ENCODE measurements at regions not wholly inside any gene's neighbourhood (a gene's known extent, or its start where the extent isn't known, plus 50 kb on each side); places are given as distances from the start of the nearest gene placed in this dataset.

GRCh38 chr3:193132241-193132640 lies 108.8 kb upstream of the PLAAT1 start:
- TF ChIP-seq TCF12 (IDR thresholded peaks at IDR 0.05): no peak
- TF ChIP-seq CHD2 (IDR thresholded peaks at IDR 0.05; ENCODE audit: low read length, partially characterized antibody): no peak
- no peak for TF ChIP-seq SIN3A (IDR thresholded peaks at IDR 0.05; ENCODE audit: borderline replicate concordance, low read depth, low read length)
- no peak for TF ChIP-seq GABPA (IDR thresholded peaks at IDR 0.05; ENCODE audit: low read depth)
- TF ChIP-seq USF1 (IDR thresholded peaks at IDR 0.05; ENCODE audit: borderline replicate concordance, low read depth): no peak
- no peak for TF ChIP-seq EP300 (IDR thresholded peaks at IDR 0.05; ENCODE audit: borderline replicate concordance in 1 of 2, low read depth in 1 of 2, low read length in 1 of 2)
- TF ChIP-seq YY1 (IDR thresholded peaks at IDR 0.05; ENCODE audit: low read depth): no peak
- no peak for TF ChIP-seq RAD21 (IDR thresholded peaks at IDR 0.05; ENCODE audit: low read length)
- TF ChIP-seq TAF1 (IDR thresholded peaks at IDR 0.05; ENCODE audit: borderline replicate concordance, low read depth, low read length): no peak
- no peak for TF ChIP-seq NFIC (IDR thresholded peaks at IDR 0.05; ENCODE audit: borderline replicate concordance)
- no peak for TF ChIP-seq MEF2A (IDR thresholded peaks at IDR 0.05; ENCODE audit: borderline replicate concordance, low read depth)
- TF ChIP-seq USF2 (IDR thresholded peaks at IDR 0.05; ENCODE audit: borderline replicate concordance, low read depth, low read length): no peak
- TF ChIP-seq FOXJ3 (CRISPR knock-in tag; IDR thresholded peaks at IDR 0.05): no peak
- no peak for TF ChIP-seq MXI1 (IDR thresholded peaks at IDR 0.05; ENCODE audit: low read depth, low read length)
- TF ChIP-seq EZH2phosphoT487 (IDR thresholded peaks at IDR 0.05; ENCODE audit: borderline replicate concordance, low read depth): no peak
- TF ChIP-seq CTCF (IDR thresholded peaks at IDR 0.05): no peak
- no peak for TF ChIP-seq IRF3 (IDR thresholded peaks at IDR 0.05; ENCODE audit: low read depth, low read length)
- Histone ChIP-seq H3K9me2 (no peaks in the 10 kb centered on the region), H3K27me3 (ENCODE audit: insufficient read depth) (no peaks in the 10 kb centered on the region), H4K20me1 (ENCODE audit: insufficient read depth) (no peaks in the 10 kb centered on the region), H3K4me1 (ENCODE audit: control insufficient read depth in 1 of 2, insufficient read depth in 2 of 2, low read depth in 1 of 2, low read length in 1 of 2) (no peaks in the 10 kb centered on the region), H3K27ac (ENCODE audit: low read depth in 2 of 2, low read length in 1 of 2) (no peak overlapping the region), H3K79me2 (ENCODE audit: insufficient read depth) (no peaks in the 10 kb centered on the region), H2AFZ (ENCODE audit: low read depth) (no peak overlapping the region), H3K4me3 (ENCODE audit: low read depth in 2 of 2, low read length in 1 of 2) (no peak overlapping the region), H3K4me2 (no peak overlapping the region), H3K36me3 (replicated peaks in 1 of 2; ENCODE audit: control insufficient read depth in 1 of 2, insufficient read depth in 2 of 2, low read length in 1 of 2) (no peaks in the 10 kb centered on the region), H3F3A (replicated peaks; ENCODE audit: insufficient read depth) (peaks cover 9% of the 10 kb centered on the region), H3K9ac (no peak overlapping the region), H3K9me3 (no peaks in the 10 kb centered on the region)
- no peak for DNase-seq
- WGBS (ENCODE audit: low lambda C conversion rate): 16% methylated on average over 2 of the region's 2 CpGs
- CTCF ChIA-PET: no interaction called here
- POLR2A ChIA-PET: no interaction called here
